ENCODE measurements at regions not wholly inside any gene's neighbourhood (a gene's known extent, or its start where the extent isn't known, plus 50 kb on each side); places are given as distances from the start of the nearest gene placed in this dataset.

DNA sequence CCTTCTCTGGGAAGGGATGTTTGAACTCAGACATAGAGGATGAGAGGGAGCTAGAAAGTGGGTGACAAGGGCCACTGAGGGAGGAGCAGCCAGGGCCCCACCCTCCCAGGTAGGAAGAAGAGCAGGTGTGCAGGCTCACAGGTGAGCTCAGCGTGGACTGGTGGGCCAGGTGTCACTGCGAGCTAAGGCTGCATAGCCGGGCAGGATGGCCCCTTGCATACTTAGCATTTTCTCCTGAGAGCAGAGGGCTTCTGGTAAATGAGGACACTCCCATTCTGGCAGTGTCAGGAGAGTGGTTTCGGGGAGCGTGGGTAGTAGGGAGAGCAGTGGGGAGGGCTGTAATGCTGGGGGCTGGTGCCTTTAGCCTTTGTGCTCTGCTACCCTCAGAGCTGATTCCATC, 843.4 kb downstream of the TBC1D22A start:
- no peak for TF ChIP-seq GABPA (IDR thresholded peaks at IDR 0.05; ENCODE audit: low read depth)
- TF ChIP-seq CTCF (IDR thresholded peaks at IDR 0.05; ENCODE audit: insufficient read depth, low read length) = no peak

All from HL-60 (cell line).